Suprapubic skin (tissue), 3 donors: ENCODE measurements at regions not wholly inside any gene's neighbourhood (a gene's known extent, or its start where the extent isn't known, plus 50 kb on each side); places are given as distances from the start of the nearest gene placed in this dataset.

Source experiments
- EP300 ChIP-seq: sonication (generic); formaldehyde crosslinking; IDR thresholded peaks from one replicate; pipeline ENCODE4 v1.6.1; 2017; ENCODE audit warnings: antibody characterized with exemption
- TF ChIP-seq, protein P1 (sequence below), 2 donors: fragments of 200-600 bp in 1 of 2; fragments of 450-650 bp in 1 of 2; sonication (generic) in 1 of 2; IDR thresholded peaks; one replicate each; pipeline ENCODE4 v1.5.1; 2016 to 2019; ENCODE audit warnings: antibody characterized with exemption in 2 of 2, mild to moderate bottlenecking in 1 of 2, moderate library complexity in 1 of 2

DNA sequence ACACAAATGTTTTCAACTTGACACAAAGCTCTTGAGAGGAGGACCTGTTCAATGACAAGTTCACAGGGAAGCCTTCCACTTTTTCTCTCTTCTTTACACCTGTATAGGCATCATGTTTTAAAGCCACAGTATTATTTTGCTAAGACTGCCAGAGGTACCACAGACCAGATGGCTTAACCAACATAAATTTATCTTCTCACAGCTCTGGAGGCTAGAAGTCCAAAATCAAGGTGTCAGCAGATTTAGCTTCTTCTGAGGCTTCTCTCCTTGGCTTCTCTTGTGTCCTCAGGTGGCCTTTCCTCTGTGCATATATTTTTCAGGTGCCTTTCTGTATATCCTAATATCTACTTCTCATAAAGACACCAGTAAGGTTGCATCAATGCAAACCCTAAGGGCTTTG, 435.2 kb upstream of the GBE1 start:
- TF ChIP-seq EP300 = no peak
- TF ChIP-seq, protein P1, sequence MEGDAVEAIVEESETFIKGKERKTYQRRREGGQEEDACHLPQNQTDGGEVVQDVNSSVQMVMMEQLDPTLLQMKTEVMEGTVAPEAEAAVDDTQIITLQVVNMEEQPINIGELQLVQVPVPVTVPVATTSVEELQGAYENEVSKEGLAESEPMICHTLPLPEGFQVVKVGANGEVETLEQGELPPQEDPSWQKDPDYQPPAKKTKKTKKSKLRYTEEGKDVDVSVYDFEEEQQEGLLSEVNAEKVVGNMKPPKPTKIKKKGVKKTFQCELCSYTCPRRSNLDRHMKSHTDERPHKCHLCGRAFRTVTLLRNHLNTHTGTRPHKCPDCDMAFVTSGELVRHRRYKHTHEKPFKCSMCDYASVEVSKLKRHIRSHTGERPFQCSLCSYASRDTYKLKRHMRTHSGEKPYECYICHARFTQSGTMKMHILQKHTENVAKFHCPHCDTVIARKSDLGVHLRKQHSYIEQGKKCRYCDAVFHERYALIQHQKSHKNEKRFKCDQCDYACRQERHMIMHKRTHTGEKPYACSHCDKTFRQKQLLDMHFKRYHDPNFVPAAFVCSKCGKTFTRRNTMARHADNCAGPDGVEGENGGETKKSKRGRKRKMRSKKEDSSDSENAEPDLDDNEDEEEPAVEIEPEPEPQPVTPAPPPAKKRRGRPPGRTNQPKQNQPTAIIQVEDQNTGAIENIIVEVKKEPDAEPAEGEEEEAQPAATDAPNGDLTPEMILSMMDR (IDR thresholded peaks at IDR 0.05) = no peak
